OCI-M1 (cell line): ENCODE measurements at regions not wholly inside any gene's neighbourhood (a gene's known extent, or its start where the extent isn't known, plus 50 kb on each side); places are given as distances from the start of the nearest gene placed in this dataset.

Source experiments
- DNase-seq: peaks from one replicate; lab custom pipeline; 2025; lab: John Stamatoyannopoulos, UW

- no peak for DNase-seq
Measured at GRCh38 chr6:15876406-15876805, 213.6 kb upstream of the DTNBP1 start.

- DNase-seq = no peak
Measured at GRCh38 chr6:15875797-15876196, 213.0 kb upstream of the DTNBP1 start.

- DNase-seq = no peak
Measured at GRCh38 chr6:15874821-15875220, 212.0 kb upstream of the DTNBP1 start.

- no peak for DNase-seq
Measured at GRCh38 chr6:15874326-15874725, 211.5 kb upstream of the DTNBP1 start.

- peak; percentile 33 for DNase-seq
Measured at GRCh38 chr6:15872241-15873103, 209.6 kb upstream of the DTNBP1 start.

- no peak for DNase-seq
Measured at GRCh38 chr6:15871276-15871675, 208.4 kb upstream of the DTNBP1 start.

- DNase-seq = no peak
Measured at GRCh38 chr6:15870333-15871043, 207.7 kb upstream of the DTNBP1 start.

GRCh38 chr6:15864708-15865062 lies 201.9 kb upstream of the DTNBP1 start:
- DNase-seq = no peak

GRCh38 chr6:15864038-15864707 lies 201.3 kb upstream of the DTNBP1 start:
- DNase-seq = no peak

GRCh38 chr6:15862810-15863209 lies 200.0 kb upstream of the DTNBP1 start:
- no peak for DNase-seq

GRCh38 chr6:15861486-15861885 lies 198.7 kb upstream of the DTNBP1 start:
- no peak for DNase-seq

GRCh38 chr6:15854826-15855710 lies 192.2 kb upstream of the DTNBP1 start:
- no peak for DNase-seq

- no peak for DNase-seq
Measured at GRCh38 chr6:15854378-15854777, 191.6 kb upstream of the DTNBP1 start.

- DNase-seq = no peak
Measured at GRCh38 chr6:15853259-15853658, 190.4 kb upstream of the DTNBP1 start.

- no peak for DNase-seq
Measured at GRCh38 chr6:15852289-15852688, 189.5 kb upstream of the DTNBP1 start.

GRCh38 chr6:15849395-15849794 lies 186.6 kb upstream of the DTNBP1 start:
- DNase-seq = no peak

GRCh38 chr6:15845492-15845891 lies 182.7 kb upstream of the DTNBP1 start:
- no peak for DNase-seq

GRCh38 chr6:15843764-15844163 lies 180.9 kb upstream of the DTNBP1 start:
- DNase-seq = no peak

- no peak for DNase-seq
Measured at GRCh38 chr6:15843226-15843625, 180.4 kb upstream of the DTNBP1 start.

GRCh38 chr6:15842727-15843117 lies 179.9 kb upstream of the DTNBP1 start:
- no peak for DNase-seq

- DNase-seq = no peak
Measured at GRCh38 chr6:15841937-15842726, 179.3 kb upstream of the DTNBP1 start.
